Activated CD8-positive, alpha-beta T cell treated with anti-CD3 and anti-CD28 coated beads for 36 hours (primary cell): ENCODE measurements at regions not wholly inside any gene's neighbourhood (a gene's known extent, or its start where the extent isn't known, plus 50 kb on each side); places are given as distances from the start of the nearest gene placed in this dataset.

Experiments
- ATAC-seq: fragments of 200-7000 bp; cut with Tn5 transposase; one replicate; pipeline ENCODE4 v1.10.0; 2021; ENCODE audit warnings: mild to moderate bottlenecking, moderate library complexity
- CTCF ChIA-PET: fragments of 350-600 bp; sonication (Branson Sonifier 250); formaldehyde crosslinking; loops from one replicate; lab custom pipeline; 2021; ENCODE audit warnings: antibody characterized with exemption; lab: Charles Lee
- POLR2A ChIA-PET: fragments of 350-600 bp; sonication (Branson Sonifier 250); formaldehyde crosslinking; loops from one replicate; lab custom pipeline; 2021; ENCODE audit warnings: antibody characterized with exemption; lab: Charles Lee
- DNase-seq: peaks from one replicate; pipeline ENCODE4 v3.0.0-alpha.2; 2020
- H3K27ac Mint-ChIP-seq: one replicate; pipeline ENCODE4 v1.8.0; 2021; ENCODE audit warnings: mild to moderate bottlenecking, mixed read lengths
- H3K27me3 Mint-ChIP-seq: one replicate; pipeline ENCODE4 v1.8.0; 2021; ENCODE audit warnings: mixed read lengths
- H3K36me3 Mint-ChIP-seq: one replicate; pipeline ENCODE4 v1.8.0; 2021; ENCODE audit warnings: low read depth, mixed read lengths
- H3K4me1 Mint-ChIP-seq: one replicate; pipeline ENCODE4 v1.8.0; 2021; ENCODE audit warnings: low read depth, mixed read lengths
- H3K4me3 Mint-ChIP-seq: one replicate; pipeline ENCODE4 v1.8.0; 2021; ENCODE audit warnings: mild to moderate bottlenecking, moderate library complexity, mixed read lengths
- H3K9me3 Mint-ChIP-seq: one replicate; pipeline ENCODE4 v1.8.0; 2021; ENCODE audit warnings: mixed read lengths
- intact Hi-C: fragments of 100-400 bp; cut with micrococcal nuclease; formaldehyde crosslinking; loops from one replicate; pipeline ENCODE4 v1.10.0; 2022
- TF ChIP-seq, protein P1 (sequence below): fragments of 200-600 bp; IDR thresholded peaks from one replicate; pipeline ENCODE4 v1.8.0; 2022; ENCODE audit warnings: antibody characterized with exemption, mild to moderate bottlenecking

GRCh38 chr6:105568142-105568541, 165.3 kb upstream of the PREP start:
- intact Hi-C loops: no loop called here
- Mint-ChIP-seq H3K27ac (no peak overlapping the region), H3K9me3 (no peaks in the 10 kb centered on the region), H3K4me3 (no peak overlapping the region), H3K4me1 (no peaks in the 10 kb centered on the region), H3K36me3 (no peaks in the 10 kb centered on the region), H3K27me3 (peaks cover 12% of the 10 kb centered on the region)
- DNase-seq (no peak), ATAC-seq (no peak)
- POLR2A ChIA-PET: no interaction called here
- CTCF ChIA-PET: no interaction called here
- TF ChIP-seq, protein P1, sequence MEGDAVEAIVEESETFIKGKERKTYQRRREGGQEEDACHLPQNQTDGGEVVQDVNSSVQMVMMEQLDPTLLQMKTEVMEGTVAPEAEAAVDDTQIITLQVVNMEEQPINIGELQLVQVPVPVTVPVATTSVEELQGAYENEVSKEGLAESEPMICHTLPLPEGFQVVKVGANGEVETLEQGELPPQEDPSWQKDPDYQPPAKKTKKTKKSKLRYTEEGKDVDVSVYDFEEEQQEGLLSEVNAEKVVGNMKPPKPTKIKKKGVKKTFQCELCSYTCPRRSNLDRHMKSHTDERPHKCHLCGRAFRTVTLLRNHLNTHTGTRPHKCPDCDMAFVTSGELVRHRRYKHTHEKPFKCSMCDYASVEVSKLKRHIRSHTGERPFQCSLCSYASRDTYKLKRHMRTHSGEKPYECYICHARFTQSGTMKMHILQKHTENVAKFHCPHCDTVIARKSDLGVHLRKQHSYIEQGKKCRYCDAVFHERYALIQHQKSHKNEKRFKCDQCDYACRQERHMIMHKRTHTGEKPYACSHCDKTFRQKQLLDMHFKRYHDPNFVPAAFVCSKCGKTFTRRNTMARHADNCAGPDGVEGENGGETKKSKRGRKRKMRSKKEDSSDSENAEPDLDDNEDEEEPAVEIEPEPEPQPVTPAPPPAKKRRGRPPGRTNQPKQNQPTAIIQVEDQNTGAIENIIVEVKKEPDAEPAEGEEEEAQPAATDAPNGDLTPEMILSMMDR: no peak

DNA sequence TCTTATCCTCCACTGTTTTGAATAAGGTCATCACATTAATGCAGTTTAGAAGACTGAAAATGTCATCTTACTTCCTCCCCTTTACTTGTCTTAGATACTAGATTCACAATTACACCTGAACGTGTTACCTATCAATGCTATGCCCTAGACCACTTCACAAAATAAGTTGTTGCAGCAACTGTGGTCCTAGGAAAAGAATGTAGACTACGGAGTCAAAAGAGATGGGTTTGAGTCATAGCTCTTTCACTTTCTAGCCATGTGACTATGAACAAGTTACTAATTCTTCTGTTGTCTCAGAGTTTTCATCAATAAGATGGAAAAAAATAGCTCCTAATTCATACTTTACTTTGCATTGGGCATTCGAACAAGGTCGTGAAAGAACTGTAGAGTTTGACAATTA, 164.3 kb upstream of the PREP start:
- intact Hi-C loops: no loop called here
- TF ChIP-seq, protein P1: no peak
- Mint-ChIP-seq H3K36me3 (no peaks in the 10 kb centered on the region), H3K27ac (no peak overlapping the region), H3K4me1 (no peaks in the 10 kb centered on the region), H3K9me3 (peaks cover 4% of the 10 kb centered on the region), H3K27me3 (peaks cover 8% of the 10 kb centered on the region), H3K4me3 (no peak overlapping the region)
- ATAC-seq (no peak), DNase-seq (no peak)
- ChIA-PET POLR2A (no interaction called here), CTCF (interaction anchor here (0.8 to 1.2 kb wide), 2 partner anchors 15 to 135 kb away, joined by 3 read pairs; no protein-coding TSS in a partner anchor)

- ATAC-seq: no peak
- CTCF ChIA-PET: interaction anchor here (1.2 kb wide), 1 partner anchor 16 kb away, joined by 3 read pairs; no protein-coding TSS in a partner anchor
- Mint-ChIP-seq H3K27me3 (peaks cover 5% of the 10 kb centered on the region), H3K27ac (no peak overlapping the region), H3K4me1 (no peaks in the 10 kb centered on the region), H3K36me3 (no peaks in the 10 kb centered on the region), H3K9me3 (peaks cover 4% of the 10 kb centered on the region), H3K4me3 (no peak overlapping the region)
- no peak for DNase-seq
- intact Hi-C loops: no loop called here
- TF ChIP-seq, protein P1: no peak
- POLR2A ChIA-PET: no interaction called here
Measured at GRCh38 chr6:105566503-105566902, 163.6 kb upstream of the PREP start.

DNA sequence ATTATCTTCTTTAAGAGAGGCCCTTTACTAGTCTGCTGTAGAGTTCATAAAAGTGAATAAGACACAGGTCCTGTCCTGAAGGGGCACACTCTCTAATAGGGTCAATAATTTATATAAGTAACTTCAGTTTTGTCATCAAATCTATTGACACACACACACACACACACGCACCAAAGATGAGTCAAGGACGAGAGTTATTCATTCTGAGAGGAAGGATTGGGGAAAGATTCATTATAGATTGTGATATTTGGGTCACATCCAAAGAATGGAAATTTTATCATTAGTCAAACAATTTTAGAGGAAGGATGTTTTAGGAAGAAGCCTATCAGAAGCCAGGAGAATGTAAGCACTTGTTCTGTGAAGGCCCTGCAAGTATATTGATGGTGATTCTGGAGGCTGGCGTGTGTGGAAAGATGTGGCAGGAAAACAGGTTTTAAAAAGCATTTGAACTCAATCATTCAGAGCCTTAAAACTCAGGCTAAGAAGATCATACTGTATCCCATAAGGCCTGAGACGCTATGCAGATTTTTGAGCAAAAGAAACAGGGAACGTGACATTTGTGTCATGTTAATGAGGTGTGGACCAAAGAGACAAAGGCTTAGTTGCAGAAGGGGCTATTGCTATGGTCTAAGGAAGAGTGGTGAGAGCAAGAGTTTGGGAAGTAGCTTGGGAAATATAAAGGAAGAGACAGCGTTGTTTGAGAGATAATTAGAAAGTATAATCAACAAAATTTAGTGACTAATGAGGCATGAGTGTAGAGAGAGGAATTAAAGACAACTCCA, 161.4 kb upstream of the PREP start:
- DNase-seq (no peak), ATAC-seq (no peak)
- CTCF ChIA-PET: no interaction called here
- no peaks in the 10 kb centered on the region for H3K36me3 Mint-ChIP-seq
- peaks cover 4% of the 10 kb centered on the region for H3K9me3 Mint-ChIP-seq
- POLR2A ChIA-PET: no interaction called here
- intact Hi-C loops: no loop called here
- no peaks in the 10 kb centered on the region for H3K4me1 Mint-ChIP-seq
- no peak overlapping the region for H3K4me3 Mint-ChIP-seq
- TF ChIP-seq, protein P1: no peak
- no peaks in the 10 kb centered on the region for H3K27me3 Mint-ChIP-seq
- no peak overlapping the region for H3K27ac Mint-ChIP-seq

DNA sequence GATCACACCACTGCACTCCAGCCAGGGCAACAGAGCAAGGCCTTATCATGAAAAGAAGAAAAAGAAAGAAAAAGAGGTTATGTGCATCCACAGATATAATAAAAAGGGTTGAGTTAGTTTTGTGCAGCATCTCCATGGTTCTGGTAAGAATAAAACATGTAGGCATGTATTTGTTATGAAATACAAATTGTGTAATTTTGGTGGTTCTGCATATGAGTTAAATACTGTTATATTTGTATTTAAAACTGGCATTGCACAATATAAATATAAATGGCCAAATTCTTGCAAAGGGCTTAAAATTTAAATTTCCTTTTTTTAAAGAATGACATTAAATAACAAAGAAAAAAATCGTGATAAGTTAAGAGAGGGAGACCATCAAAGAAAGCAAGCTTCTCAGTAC, 159.1 kb upstream of the PREP start:
- intact Hi-C loops: no loop called here
- H3K27ac Mint-ChIP-seq: no peak overlapping the region
- ATAC-seq (no peak), DNase-seq (no peak)
- no peak overlapping the region for H3K4me3 Mint-ChIP-seq
- ChIA-PET CTCF (no interaction called here), POLR2A (no interaction called here)
- no peaks in the 10 kb centered on the region for H3K27me3 Mint-ChIP-seq
- TF ChIP-seq, protein P1: no peak
- H3K4me1 Mint-ChIP-seq: no peaks in the 10 kb centered on the region
- H3K9me3 Mint-ChIP-seq: peaks cover 4% of the 10 kb centered on the region
- no peaks in the 10 kb centered on the region for H3K36me3 Mint-ChIP-seq
